ENCODE measurements at regions not wholly inside any gene's neighbourhood (a gene's known extent, or its start where the extent isn't known, plus 50 kb on each side); places are given as distances from the start of the nearest gene placed in this dataset.
A peak's percentile ranks its signal among the peaks of the same experiment; 100 is the strongest.
"Not testable (repeated sequence)": the region's sequence is repeated elsewhere in the genome, so short reads cannot be mapped to it uniquely, and the experiment has no call there.

DNA sequence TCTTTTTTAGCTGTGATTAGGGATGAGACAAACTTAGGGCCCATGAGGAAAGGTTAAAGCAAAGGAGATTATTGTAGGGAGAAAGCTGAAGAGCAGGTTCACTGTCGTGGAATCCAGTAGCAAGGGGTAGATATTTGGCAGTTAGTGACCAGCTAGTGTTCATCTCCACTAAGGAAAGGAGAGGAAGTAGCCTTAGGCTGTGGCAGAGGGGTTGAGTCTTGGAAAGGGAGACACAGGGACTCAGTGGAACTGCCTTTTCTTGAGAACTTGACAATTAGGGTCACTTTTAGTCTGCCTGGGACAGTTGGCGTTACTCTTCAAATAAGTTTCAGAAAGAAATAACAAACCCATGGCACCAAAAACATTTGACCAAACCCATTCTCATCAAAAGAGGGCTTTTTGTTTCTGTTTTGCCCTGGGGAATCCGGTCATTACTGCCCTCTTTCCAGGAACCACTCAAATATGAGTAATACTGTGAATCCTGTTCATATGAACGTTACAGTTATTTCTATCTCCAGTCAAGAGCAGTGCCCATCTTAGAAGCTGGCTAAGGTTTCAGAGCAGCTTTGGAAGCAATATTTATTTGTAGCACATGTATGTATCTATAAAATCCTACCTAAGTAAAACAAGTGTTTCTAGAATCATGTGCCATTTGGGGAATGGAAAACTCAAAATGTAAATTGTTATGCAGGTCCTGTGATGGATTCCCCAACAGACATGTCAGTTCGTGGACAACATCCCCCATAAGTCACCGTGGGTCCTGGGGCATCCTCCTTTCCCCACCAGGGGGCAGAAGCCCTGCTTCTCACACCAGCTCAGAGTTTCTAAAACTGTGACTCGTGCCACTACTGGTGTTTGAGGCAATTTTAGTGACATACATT lies 77.3 kb upstream of the PHLPP1 start:
- TF ChIP-seq, protein P1, sequence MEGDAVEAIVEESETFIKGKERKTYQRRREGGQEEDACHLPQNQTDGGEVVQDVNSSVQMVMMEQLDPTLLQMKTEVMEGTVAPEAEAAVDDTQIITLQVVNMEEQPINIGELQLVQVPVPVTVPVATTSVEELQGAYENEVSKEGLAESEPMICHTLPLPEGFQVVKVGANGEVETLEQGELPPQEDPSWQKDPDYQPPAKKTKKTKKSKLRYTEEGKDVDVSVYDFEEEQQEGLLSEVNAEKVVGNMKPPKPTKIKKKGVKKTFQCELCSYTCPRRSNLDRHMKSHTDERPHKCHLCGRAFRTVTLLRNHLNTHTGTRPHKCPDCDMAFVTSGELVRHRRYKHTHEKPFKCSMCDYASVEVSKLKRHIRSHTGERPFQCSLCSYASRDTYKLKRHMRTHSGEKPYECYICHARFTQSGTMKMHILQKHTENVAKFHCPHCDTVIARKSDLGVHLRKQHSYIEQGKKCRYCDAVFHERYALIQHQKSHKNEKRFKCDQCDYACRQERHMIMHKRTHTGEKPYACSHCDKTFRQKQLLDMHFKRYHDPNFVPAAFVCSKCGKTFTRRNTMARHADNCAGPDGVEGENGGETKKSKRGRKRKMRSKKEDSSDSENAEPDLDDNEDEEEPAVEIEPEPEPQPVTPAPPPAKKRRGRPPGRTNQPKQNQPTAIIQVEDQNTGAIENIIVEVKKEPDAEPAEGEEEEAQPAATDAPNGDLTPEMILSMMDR (IDR thresholded peaks at IDR 0.05; ENCODE audit: borderline replicate concordance, control extremely low read depth, extremely low read depth, insufficient read depth, missing control alignments), result peak; percentile 61
- DNase-seq (ENCODE audit: low spot score), result peak; percentile 70
- in situ Hi-C loops (cut with MboI; ENCODE audit: low sequenced_read_pairs, unreplicated experiment), result no loop called here

DNA sequence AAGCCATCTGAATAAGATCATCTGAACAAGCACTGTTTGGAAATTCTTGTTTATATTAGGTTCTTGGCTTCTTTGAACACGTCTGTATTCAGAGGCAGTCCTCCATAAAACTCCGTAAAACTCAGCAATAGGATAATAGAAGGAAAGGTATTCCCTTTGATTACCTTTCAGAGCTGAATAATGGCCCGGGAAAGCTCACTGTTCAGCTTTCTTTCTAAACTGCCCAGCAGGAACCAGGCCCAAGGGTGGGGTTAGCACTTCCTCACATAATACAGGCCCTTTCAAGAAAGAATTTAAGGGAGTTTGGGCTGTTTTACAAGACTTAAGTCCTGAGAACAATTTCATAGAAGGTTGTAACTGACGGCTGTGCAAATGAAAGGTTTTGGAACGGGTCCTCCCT lies 72.2 kb upstream of the PHLPP1 start:
- DNase-seq (ENCODE audit: low spot score), result no peak
- TF ChIP-seq, protein P1 (IDR thresholded peaks at IDR 0.05; ENCODE audit: borderline replicate concordance, control extremely low read depth, extremely low read depth, insufficient read depth, missing control alignments), result no peak
- in situ Hi-C loops (cut with MboI; ENCODE audit: low sequenced_read_pairs, unreplicated experiment), result no loop called here

DNA sequence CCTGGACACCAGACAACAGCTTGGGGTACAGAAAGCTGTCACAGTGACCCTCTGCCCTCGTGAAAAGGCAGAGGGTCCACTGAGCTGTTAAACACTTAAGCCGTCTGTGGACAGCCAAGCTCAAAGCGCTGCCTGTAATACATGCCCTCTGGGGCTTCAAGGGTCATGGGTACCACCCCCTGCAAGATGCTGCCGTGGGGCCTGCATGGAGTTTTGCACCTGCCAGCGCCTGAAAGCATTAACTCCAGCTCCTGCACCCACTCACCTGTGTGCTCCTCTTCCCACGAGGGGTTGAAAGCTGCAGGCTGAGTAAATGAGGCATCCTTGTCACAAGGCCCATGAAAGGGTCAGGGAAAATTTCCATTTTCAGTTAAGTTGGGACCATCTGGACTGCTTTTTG lies 70.6 kb upstream of the PHLPP1 start:
- TF ChIP-seq, protein P1 (IDR thresholded peaks at IDR 0.05; ENCODE audit: borderline replicate concordance, control extremely low read depth, extremely low read depth, insufficient read depth, missing control alignments), result no peak
- no peak for DNase-seq (ENCODE audit: low spot score)
- in situ Hi-C loops (cut with MboI; ENCODE audit: low sequenced_read_pairs, unreplicated experiment), result no loop called here

DNA sequence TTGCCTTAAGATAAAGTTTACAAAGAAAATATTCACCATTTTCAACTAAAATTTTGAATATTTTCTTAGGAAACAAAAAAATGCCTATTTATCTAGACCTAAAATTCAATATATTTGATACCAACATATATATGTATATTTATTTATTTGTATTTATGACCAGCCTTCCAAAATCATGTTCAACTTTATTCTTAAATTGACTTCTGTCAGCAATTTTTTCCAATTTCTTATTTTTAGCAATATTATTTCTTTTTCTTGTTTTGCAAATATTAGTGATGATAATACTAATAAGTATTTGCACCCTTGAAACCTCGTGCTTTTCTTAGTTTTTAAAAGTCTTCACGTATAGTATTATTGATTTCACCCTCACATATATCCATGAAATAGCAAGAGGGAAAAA lies 68.2 kb upstream of the PHLPP1 start:
- no peak for DNase-seq (ENCODE audit: low spot score)
- in situ Hi-C loops (cut with MboI; ENCODE audit: low sequenced_read_pairs, unreplicated experiment), result no loop called here

DNA sequence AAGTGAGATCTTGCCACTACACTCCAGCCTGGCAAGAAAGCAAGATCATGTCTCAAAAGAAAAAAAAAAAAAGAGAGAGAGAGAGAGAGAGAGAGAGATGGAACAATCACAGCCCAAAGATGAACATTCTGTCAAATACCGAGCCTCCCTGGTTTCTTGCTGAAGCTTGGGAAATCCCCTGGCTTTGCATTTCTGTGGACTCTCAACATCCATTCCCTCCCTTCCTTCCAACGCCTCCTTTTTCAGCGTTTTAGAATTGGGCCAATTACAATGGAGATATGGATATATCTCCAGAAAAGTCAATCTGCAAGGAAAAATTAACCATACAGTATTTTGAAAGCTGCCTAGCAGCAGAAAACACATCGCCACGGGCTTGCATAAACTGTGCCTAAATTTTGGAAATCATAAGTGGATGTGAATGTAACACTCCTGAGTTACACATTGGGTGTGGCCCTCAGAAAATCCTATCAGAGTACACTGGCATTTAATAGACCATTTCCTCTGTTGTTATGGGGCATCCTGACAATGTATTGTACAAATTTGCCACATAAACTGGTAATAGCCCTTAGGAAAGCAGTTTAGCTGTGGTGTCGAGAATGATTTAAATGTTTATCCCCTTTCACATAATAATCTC lies 67.2 kb upstream of the PHLPP1 start:
- DNase-seq (ENCODE audit: low spot score), result no peak
- TF ChIP-seq, protein P1 (IDR thresholded peaks at IDR 0.05; ENCODE audit: borderline replicate concordance, control extremely low read depth, extremely low read depth, insufficient read depth, missing control alignments), result no peak
- in situ Hi-C loops (cut with MboI; ENCODE audit: low sequenced_read_pairs, unreplicated experiment), result no loop called here

More for the DNA sequence above, 68.2 kb upstream of the PHLPP1 start:
- TF ChIP-seq, protein P1 (IDR thresholded peaks at IDR 0.05; ENCODE audit: borderline replicate concordance, control extremely low read depth, extremely low read depth, insufficient read depth, missing control alignments), result no peak

DNA sequence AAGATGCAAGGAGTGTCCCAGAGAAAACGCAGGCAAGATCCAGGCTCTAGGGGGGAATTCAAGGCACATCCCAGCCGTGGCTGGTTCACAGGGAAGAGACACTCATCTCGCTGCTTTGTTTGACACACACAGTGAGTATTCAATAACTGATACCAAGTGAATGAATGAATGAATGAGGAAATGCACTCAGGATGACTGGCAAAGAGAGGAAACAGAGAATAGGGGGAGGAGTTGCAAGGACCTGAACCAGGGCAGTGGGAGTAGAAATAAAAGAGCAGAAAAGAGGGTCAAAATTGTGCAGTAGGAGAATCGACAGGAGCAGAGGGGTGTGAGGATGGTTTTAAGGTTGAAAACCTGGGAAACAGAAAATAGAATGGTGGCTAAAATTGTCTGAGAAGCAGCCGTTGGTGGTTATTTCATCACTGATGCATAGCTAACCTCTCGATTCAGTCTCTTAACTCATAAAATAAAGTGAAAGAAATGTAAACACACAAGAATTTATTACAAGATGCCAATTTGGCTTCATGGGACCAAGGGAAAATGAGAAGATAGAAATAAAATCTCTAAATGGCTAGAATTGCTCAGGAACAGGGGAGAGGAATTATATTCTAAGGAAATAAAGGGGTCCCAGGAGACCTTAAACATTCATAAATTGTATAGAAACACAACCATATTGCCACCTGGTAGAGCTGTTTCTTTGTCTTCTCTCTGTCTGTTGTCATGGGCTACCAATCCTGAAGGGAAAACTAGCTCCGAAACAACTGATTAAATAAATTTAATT lies 63.9 kb upstream of the PHLPP1 start:
- DNase-seq (ENCODE audit: low spot score), result peak; percentile 37
- TF ChIP-seq, protein P1 (IDR thresholded peaks at IDR 0.05; ENCODE audit: borderline replicate concordance, control extremely low read depth, extremely low read depth, insufficient read depth, missing control alignments), result no peak
- in situ Hi-C loops (cut with MboI; ENCODE audit: low sequenced_read_pairs, unreplicated experiment), result no loop called here

DNA sequence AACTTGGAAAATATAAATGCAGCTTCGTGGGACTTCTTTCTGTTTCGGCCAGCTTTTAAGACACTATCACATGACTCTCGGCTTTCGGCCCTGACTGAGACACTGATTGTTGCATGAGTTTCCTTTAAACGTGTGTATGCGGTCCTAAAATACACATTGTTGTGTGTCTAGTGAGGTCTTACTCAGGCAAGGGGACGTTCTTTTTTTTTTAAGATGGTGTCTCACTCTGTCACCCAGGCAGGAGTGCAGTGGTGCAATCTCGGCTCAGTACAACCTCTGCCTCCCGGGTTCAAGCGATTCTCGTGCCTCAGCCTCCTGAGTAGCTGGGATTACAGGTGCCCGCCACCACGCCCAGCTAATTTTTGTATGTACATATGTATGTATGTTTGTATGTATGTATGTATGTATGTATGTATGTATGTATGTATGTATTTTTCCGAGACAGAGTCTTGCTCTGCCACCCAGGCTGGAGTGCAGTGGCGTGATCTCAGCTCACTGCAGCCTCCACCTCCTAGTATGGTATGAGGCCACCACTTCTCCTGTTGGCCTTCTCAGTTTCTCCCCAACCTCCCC lies 63.2 kb upstream of the PHLPP1 start:
- peak; percentile 47 for DNase-seq (ENCODE audit: low spot score)
- in situ Hi-C loops (cut with MboI; ENCODE audit: low sequenced_read_pairs, unreplicated experiment), result not testable (repeated sequence)
